Stimulated activated CD4-positive, alpha-beta T cell treated with anti-CD3 and anti-CD28 coated beads, TNF-alpha, amount 100 ng/mL, for 48 hours (primary cell): ENCODE measurements at regions not wholly inside any gene's neighbourhood (a gene's known extent, or its start where the extent isn't known, plus 50 kb on each side); places are given as distances from the start of the nearest gene placed in this dataset.

ENCODE experiments used
- DNase-seq, 3 donors: peaks; one replicate each; pipeline ENCODE4 v3.0.0-alpha.2; 2020; ENCODE audit warnings: low read depth in 3 of 3

DNA sequence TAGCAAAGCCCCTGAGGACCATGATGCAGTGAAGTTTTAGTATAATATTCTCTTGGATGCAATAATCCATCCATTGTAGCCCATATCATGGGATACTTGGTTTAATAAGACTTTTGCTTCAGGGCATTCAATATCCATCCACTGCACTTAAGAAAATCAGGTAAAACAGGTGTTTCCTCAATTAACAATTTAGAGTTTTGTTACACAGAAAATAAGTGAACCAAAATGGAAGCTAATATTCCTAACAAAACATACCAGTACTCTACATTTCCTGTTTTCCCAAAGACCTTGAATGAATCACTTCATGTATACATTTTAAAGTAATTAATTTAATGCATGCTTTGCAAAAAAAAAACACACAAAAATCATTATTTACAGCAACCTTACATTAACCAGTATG lies 305.6 kb downstream of the NR2F1-AS1 start:
- no peak for DNase-seq

GRCh38 chr5:93274291-93274690 lies 306.7 kb downstream of the NR2F1-AS1 start:
- DNase-seq: no peak

GRCh38 chr5:93273176-93273575 lies 307.8 kb downstream of the NR2F1-AS1 start:
- DNase-seq: no peak

DNA sequence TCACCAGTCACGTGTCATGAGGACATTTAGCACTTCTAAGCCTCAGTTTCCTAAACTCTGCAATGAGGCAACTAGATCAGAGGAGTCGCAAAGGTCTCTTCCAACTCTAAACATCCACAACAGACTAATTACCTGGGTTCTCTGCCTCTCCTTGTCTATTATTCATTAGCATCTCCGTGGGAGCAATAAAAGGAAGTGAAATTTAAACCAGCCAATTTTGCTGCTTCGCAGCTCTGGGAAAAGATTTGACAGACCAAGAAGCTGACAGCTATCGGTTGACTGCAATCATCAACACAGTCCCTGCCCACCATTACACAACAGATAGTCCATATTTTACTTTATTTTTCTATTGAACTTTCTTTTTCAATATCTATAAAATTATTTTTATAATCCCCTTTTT lies 308.9 kb downstream of the NR2F1-AS1 start:
- no peak for DNase-seq

DNA sequence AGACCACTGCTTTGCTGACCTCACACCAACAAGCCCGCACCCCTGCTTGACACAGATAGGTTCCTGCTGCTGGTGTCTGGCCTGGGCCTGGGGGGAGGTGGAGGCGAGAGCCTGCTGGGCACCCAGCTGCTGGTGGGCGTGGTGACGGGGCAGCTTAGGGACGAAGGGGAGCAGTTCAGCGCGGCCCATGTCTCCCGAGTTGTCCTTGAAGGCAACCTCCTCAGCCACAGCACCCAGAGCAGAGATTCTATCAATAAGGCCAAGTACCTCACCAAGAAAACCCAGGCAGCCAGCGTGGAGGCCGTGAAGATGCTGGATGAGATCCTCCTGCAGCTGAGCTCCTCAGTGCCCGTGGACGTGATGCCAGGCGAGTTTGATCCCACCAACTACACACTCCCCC lies 313.3 kb downstream of the NR2F1-AS1 start:
- DNase-seq: no peak

DNA sequence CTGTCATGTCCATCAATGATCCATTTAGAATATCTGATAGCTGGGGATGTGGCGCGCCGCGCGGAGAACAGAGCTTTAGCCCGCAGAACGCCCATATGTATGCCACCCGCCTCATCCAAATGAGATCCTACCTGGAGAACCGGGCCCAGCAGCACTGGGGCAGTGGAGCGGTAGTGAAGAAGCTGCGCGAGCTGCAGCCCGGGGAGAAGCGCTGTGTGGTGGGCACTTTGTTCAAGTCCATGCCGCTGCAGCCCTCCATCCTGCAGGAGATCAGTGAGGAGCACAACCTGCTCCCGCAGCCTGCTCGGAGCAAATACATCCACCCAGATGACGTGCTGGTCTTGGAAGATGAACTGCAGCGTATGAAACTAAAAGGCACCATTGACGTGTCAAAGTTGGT lies 313.7 kb downstream of the NR2F1-AS1 start:
- DNase-seq: no peak

- no peak for DNase-seq
Measured at GRCh38 chr5:93257616-93258015, 323.4 kb downstream of the NR2F1-AS1 start.

- DNase-seq: no peak
Measured at GRCh38 chr5:93255796-93256195, 325.2 kb downstream of the NR2F1-AS1 start.

GRCh38 chr5:93252165-93252564 lies 328.9 kb downstream of the NR2F1-AS1 start:
- DNase-seq: no peak

DNA sequence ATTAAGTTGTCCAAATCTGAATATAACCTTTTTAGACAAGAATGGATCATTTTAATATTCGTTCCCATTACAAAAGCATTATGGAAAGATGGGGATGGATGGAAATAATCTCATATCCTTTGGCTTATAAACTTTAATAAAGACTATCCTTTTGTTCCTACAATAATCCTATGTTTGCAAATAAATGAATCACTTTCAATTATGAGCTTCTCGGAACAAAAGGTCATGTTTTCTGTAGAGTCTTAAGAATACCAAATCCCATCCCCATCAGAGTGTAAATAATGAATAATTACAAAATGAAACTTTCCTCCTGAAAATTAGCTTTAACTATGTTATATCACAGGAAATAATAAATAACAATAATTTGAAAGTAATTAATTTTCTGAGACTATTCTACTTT lies 329.7 kb downstream of the NR2F1-AS1 start:
- DNase-seq: no peak

- no peak for DNase-seq
Measured at GRCh38 chr5:93250424-93250823, 330.6 kb downstream of the NR2F1-AS1 start.

DNA sequence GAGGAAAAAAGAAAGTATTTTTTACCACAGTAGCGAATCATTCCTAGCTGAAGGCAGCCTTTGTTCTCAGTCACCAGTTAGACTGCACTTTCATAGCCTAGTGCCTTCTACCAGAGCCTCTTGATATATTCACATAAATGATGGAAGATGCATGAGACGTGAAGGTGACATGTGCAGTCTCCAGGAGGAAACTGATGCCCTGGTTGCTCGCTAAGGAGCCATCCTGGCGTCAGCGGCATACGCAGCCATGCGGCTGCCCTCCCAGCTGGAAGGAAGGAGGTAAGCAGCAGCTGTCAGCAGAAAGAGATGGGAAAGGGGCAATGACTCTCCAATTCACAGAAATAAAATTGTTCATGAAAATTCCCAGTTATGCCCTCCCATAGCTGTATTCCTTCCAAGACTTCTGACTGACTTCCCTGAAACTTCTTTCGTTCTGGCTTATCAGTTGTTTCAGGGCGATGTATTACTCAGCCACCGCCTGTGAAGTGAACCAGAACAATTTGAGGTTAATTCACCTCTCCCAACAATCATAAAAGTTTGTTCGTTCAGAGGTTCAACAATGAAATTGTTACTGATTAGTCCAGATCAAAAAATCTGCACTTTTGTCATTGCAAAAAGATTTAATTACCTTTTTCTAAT lies 331.2 kb downstream of the NR2F1-AS1 start:
- no peak for DNase-seq

DNA sequence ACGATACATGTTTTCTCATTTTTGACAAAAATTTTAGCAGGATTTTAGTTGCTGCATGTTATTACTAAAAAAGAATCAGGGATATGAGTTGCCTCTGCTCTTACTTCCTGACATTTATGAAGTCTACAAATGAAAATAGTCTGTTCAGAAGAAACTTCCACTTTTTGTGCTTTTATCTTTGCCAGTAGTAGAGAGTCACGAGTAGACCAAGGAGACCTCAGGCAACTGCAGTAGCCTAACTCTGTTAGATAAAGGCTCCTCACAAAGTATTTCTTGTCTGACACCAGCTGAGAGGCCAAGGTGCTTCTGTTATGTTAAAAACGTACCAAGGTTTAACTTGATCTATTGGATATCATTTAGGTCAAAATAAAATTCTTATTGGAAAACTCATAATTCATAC lies 333.9 kb downstream of the NR2F1-AS1 start:
- no peak for DNase-seq

GRCh38 chr5:93246090-93246855 lies 334.7 kb downstream of the NR2F1-AS1 start:
- DNase-seq: no peak

GRCh38 chr5:93245226-93245625 lies 335.8 kb downstream of the NR2F1-AS1 start:
- DNase-seq: no peak

- DNase-seq: no peak
Measured at GRCh38 chr5:93243481-93243880, 337.5 kb downstream of the NR2F1-AS1 start.

DNA sequence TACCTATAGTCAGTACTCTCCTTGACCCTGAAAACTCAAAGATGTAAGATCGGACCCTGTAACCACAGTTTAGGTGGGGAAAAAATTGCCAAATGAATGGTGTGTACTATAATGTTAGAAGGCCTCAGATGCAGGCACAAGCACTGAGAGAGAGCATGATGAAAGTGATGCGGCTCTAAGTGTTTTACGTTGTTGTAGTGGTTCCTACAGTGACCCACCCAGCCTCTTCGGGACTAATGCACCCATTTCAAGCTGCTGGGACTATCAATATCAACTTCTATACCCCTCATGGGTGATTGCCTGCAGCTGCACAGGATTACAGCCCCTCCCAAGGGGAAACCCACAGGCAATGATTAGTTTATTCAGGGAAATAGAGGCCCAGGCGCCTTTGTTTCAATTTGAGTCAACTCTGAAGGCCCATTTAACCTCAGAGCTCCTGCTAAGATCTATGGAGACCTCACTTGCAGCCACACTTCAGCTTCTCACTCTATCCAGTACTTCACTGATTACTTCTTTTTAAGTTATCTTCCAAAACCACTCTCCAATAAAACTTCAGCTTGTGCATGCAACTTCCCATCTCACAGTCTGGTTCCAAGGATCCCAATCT lies 340.7 kb downstream of the NR2F1-AS1 start:
- no peak for DNase-seq

GRCh38 chr5:93236807-93237421 lies 344.1 kb downstream of the NR2F1-AS1 start:
- no peak for DNase-seq

GRCh38 chr5:93235761-93236160 lies 345.3 kb downstream of the NR2F1-AS1 start:
- DNase-seq: no peak

GRCh38 chr5:93226202-93226735 lies 354.8 kb downstream of the NR2F1-AS1 start:
- no peak for DNase-seq

DNA sequence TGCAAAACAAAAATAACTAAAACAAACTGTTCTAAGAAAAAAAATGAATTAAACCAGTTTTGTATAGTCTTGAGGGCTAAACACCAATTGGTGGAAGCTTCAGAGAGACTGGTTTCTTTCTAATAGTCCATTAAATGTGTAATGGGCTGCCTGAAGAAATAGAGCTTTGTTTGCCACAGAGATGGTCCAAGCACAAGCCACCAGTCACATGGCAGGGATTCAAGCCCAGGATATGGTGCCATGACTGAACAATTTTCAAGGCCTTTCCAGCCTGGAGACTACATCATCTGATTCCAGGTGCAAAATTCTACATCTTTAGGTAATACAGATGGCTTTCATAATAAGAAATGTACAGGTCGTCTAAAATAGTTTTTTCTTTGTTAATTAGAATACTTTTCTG lies 355.3 kb downstream of the NR2F1-AS1 start:
- DNase-seq: no peak

DNA sequence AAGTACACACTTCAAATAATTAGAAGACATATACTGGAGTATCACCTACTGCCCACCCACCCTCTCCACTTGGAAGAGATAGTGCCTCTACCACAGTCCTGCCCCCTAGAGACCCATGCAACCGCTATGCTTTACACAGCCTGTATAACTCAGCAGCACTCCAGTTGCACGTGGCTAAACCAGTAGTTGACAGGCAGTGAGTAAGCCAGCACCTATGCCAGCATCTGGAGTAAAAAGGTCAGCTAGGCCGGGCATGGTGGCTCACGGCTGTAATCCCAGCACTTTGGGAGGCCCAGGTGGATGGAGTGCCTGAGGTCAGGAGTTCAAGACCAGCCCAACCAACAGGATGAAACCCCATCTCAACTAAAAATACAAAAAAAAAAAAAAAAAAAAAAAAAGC lies 356.4 kb downstream of the NR2F1-AS1 start:
- no peak for DNase-seq
